ENCODE measurements at regions not wholly inside any gene's neighbourhood (a gene's known extent, or its start where the extent isn't known, plus 50 kb on each side); places are given as distances from the start of the nearest gene placed in this dataset.
"Not testable (repeated sequence)": the region's sequence is repeated elsewhere in the genome, so short reads cannot be mapped to it uniquely, and the experiment has no call there.

GRCh38 chr3:110016235-110016815, 679.0 kb upstream of the DPPA4 start:
- no peak for DNase-seq

GRCh38 chr3:110017304-110017703, 680.0 kb upstream of the DPPA4 start:
- no peak for DNase-seq

GRCh38 chr3:110021659-110022058, 684.3 kb upstream of the DPPA4 start:
- DNase-seq, result no peak

- DNase-seq, result not testable (repeated sequence)
Measured at GRCh38 chr3:110023022-110023421, 685.7 kb upstream of the DPPA4 start.

GRCh38 chr3:110026421-110026820, 689.1 kb upstream of the DPPA4 start:
- DNase-seq, result no peak

GRCh38 chr3:110027446-110028080, 690.2 kb upstream of the DPPA4 start:
- no peak for DNase-seq

GRCh38 chr3:110031975-110032374, 694.6 kb upstream of the DPPA4 start:
- DNase-seq, result no peak

- DNase-seq, result no peak
Measured at GRCh38 chr3:110059431-110059830, 722.1 kb upstream of the DPPA4 start.

- DNase-seq, result no peak
Measured at GRCh38 chr3:110062716-110063115, 725.4 kb upstream of the DPPA4 start.

GRCh38 chr3:110063178-110063577, 725.8 kb upstream of the DPPA4 start:
- DNase-seq, result no peak

- no peak for DNase-seq
Measured at GRCh38 chr3:110066206-110066605, 728.9 kb upstream of the DPPA4 start.

- no peak for DNase-seq
Measured at GRCh38 chr3:110067527-110067926, 730.2 kb upstream of the DPPA4 start.

GRCh38 chr3:110069761-110070160, 732.4 kb upstream of the DPPA4 start:
- DNase-seq, result no peak

GRCh38 chr3:110070161-110070916, 733.0 kb upstream of the DPPA4 start:
- no peak for DNase-seq

- no peak for DNase-seq
Measured at GRCh38 chr3:110074095-110074494, 736.7 kb upstream of the DPPA4 start.

GRCh38 chr3:110077093-110077492, 739.7 kb upstream of the DPPA4 start:
- DNase-seq, result no peak

- no peak for DNase-seq
Measured at GRCh38 chr3:110093411-110093810, 756.1 kb upstream of the DPPA4 start.

- no peak for DNase-seq
Measured at GRCh38 chr3:110093812-110094401, 756.6 kb upstream of the DPPA4 start.

- DNase-seq, result no peak
Measured at GRCh38 chr3:110099711-110100110, 762.4 kb upstream of the DPPA4 start.

GRCh38 chr3:110101361-110101760, 764.0 kb upstream of the DPPA4 start:
- DNase-seq, result no peak

GRCh38 chr3:110106805-110107204, 769.5 kb upstream of the DPPA4 start:
- DNase-seq, result no peak

- DNase-seq, result no peak
Measured at GRCh38 chr3:110123946-110124345, 786.6 kb upstream of the DPPA4 start.

GRCh38 chr3:110126065-110126464, 788.7 kb upstream of the DPPA4 start:
- DNase-seq, result no peak

GRCh38 chr3:110133971-110134370, 796.6 kb upstream of the DPPA4 start:
- no peak for DNase-seq
